GM21737 (cell line): ENCODE measurements at regions not wholly inside any gene's neighbourhood (a gene's known extent, or its start where the extent isn't known, plus 50 kb on each side); places are given as distances from the start of the nearest gene placed in this dataset.
A peak's percentile ranks its signal among the peaks of the same experiment; 100 is the strongest.
"Not testable (repeated sequence)": the region's sequence is repeated elsewhere in the genome, so short reads cannot be mapped to it uniquely, and the experiment has no call there.

ENCODE experiments used
- ATAC-seq: cut with Tn5 transposase; IDR thresholded peaks from one replicate; pipeline ENCODE4 v1.9.1; 2021; ENCODE audit warnings: mild to moderate bottlenecking, moderate library complexity; ENCODE audit not compliant: unreplicated experiment

GRCh38 chr10:62935022-62935421 is 118.9 kb upstream of the EGR2 start:
- no peak for ATAC-seq

GRCh38 chr10:62934258-62934657 is 118.1 kb upstream of the EGR2 start:
- ATAC-seq = no peak

GRCh38 chr10:62928763-62929162 is 112.6 kb upstream of the EGR2 start:
- ATAC-seq = not testable (repeated sequence)

- no peak for ATAC-seq
Observed at GRCh38 chr10:62926407-62926806, 110.2 kb upstream of the EGR2 start.

- no peak for ATAC-seq
Observed at GRCh38 chr10:62924344-62924748, 108.2 kb upstream of the EGR2 start.

- ATAC-seq = no peak
Observed at GRCh38 chr10:62919776-62920175, 103.6 kb upstream of the EGR2 start.

GRCh38 chr10:62917475-62918238 is 101.5 kb upstream of the EGR2 start:
- peak; percentile 46 for ATAC-seq

GRCh38 chr10:62916141-62916603 is 100.0 kb upstream of the EGR2 start:
- no peak for ATAC-seq

GRCh38 chr10:62915158-62915557 is 99.0 kb upstream of the EGR2 start:
- ATAC-seq = no peak

- ATAC-seq = no peak
Observed at GRCh38 chr10:62912086-62912485, 95.9 kb upstream of the EGR2 start.

GRCh38 chr10:62911210-62911963 is 95.2 kb upstream of the EGR2 start:
- no peak for ATAC-seq

GRCh38 chr10:62907470-62908212 is 91.5 kb upstream of the EGR2 start:
- peak; percentile 70 for ATAC-seq

GRCh38 chr10:62904281-62904875 is 88.2 kb upstream of the EGR2 start:
- ATAC-seq = no peak

- ATAC-seq = no peak
Observed at GRCh38 chr10:62903828-62904227, 87.7 kb upstream of the EGR2 start.

- no peak for ATAC-seq
Observed at GRCh38 chr10:62900829-62901571, 84.8 kb upstream of the EGR2 start.

- no peak for ATAC-seq
Observed at GRCh38 chr10:62899311-62899710, 83.1 kb upstream of the EGR2 start.

- no peak for ATAC-seq
Observed at GRCh38 chr10:62895063-62895462, 78.9 kb upstream of the EGR2 start.

GRCh38 chr10:62894156-62894555 is 78.0 kb upstream of the EGR2 start:
- ATAC-seq = no peak

GRCh38 chr10:62893036-62893435 is 76.9 kb upstream of the EGR2 start:
- no peak for ATAC-seq

- no peak for ATAC-seq
Observed at GRCh38 chr10:62890395-62890794, 74.2 kb upstream of the EGR2 start.
